CD4-positive, alpha-beta T cell treated with Interleukin-21 for 1 hour (primary cell): ENCODE measurements at regions not wholly inside any gene's neighbourhood (a gene's known extent, or its start where the extent isn't known, plus 50 kb on each side); places are given as distances from the start of the nearest gene placed in this dataset.

Experiments used
- DNase-seq: peaks from one replicate; pipeline ENCODE4 v3.0.0-alpha.2; 2020

GRCh38 chr11:26201411-26201810 is 130.5 kb upstream of the ANO3 start:
- DNase-seq, result no peak

DNA sequence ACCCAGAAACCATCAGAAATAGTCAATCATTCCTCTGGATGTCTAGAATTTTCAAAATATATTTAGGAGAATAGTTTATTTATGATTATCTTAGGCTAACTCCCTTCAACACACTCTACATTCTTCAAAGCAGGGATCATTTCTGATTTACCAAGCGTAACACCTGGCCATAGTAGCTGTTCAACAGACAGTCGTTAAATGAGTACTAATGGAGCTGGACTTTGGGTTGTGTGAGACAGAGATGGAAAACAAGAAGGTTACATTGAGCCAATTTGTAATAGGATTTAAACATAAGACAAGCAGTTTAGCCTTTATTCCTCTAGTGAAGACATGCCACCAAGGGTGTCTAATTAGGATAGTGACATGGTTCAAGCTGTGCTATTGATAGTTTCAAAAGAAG is 129.2 kb upstream of the ANO3 start:
- DNase-seq, result no peak

DNA sequence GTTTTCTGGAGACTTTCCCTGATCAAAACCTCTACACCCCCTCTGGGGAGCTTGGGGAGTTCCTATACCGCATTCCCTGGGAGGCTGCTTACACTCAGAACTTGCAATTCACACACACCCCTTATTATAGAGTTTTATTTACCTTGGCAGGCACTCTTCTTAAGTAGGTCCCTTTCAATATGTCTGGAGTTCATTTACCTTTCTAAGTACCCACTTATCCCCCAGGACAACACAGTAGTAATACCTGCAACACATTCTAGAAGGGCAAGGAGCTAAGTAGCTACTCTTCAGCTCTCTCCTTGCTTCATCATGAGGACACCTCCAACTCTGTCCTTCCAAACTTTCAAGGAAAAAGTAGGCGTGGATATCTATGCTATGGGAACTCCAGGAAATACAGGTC is 127.8 kb upstream of the ANO3 start:
- DNase-seq, result no peak

- DNase-seq, result no peak
Measured at GRCh38 chr11:26204839-26205238, 127.1 kb upstream of the ANO3 start.

- DNase-seq, result no peak
Measured at GRCh38 chr11:26219183-26220117, 112.5 kb upstream of the ANO3 start.

DNA sequence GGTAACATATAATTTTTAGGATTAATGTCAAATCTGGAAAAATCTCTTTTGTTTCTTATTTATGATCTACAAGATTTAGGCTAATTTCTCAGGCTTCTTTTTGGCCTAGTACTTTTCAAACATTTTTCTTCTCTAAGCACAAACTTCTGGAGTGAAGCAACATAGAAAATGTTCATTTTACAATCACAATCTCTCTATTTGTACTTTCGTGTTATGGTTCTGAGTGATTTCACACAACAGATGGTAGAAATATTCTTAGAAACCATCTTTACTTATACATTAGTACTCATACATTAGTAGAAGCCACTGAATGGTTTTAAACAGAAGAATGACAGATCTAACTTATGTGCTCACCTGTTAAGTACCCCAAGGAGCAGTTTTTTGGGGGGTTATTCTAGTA is 106.3 kb upstream of the ANO3 start:
- DNase-seq, result no peak

DNA sequence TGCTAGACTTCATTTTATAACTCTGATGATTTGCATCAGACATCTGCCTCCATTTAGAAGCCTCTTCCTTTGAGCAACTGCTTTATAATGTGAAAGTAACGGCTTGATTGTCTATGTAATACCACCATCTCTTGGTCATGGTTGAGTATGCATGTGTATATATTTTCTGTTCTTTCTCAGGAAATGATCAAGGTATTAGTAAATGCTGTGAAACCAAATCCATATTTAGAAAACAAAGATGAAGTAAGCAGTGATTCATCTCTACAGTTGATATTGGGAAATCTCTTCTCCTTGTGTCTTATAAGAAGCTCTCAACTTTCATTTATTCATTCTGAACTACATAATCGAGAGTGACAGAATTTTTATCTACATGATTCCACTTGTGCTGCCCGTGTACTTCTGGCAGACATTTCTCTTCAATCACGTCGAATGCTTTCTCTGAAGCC is 104.6 kb upstream of the ANO3 start:
- no peak for DNase-seq

GRCh38 chr11:26227883-26228502 is 103.9 kb upstream of the ANO3 start:
- no peak for DNase-seq

- DNase-seq, result no peak
Measured at GRCh38 chr11:26228778-26229177, 103.2 kb upstream of the ANO3 start.

GRCh38 chr11:26229257-26229656 is 102.7 kb upstream of the ANO3 start:
- DNase-seq, result no peak

GRCh38 chr11:26229981-26230380 is 101.9 kb upstream of the ANO3 start:
- no peak for DNase-seq

GRCh38 chr11:26231252-26231661 is 100.7 kb upstream of the ANO3 start:
- no peak for DNase-seq

DNA sequence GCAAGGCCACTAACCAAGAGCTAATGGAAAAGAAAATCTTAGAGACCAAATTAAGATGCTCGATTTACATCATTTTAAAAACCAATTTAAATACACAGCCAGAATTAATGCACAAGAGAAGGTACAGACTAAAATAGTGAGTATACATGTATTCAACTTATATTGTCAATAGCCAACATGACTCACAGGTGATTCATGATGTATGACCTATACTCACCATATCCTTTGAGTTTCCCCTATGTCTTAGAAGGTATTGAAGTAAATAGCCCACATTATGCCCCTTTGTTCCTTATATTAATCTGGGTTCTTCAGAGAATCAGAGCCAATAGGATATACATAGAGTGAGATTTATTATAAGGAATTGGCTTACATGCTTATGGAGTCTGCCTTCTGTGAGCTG is 97.5 kb upstream of the ANO3 start:
- DNase-seq, result no peak

GRCh38 chr11:26243426-26243825 is 88.5 kb upstream of the ANO3 start:
- no peak for DNase-seq

DNA sequence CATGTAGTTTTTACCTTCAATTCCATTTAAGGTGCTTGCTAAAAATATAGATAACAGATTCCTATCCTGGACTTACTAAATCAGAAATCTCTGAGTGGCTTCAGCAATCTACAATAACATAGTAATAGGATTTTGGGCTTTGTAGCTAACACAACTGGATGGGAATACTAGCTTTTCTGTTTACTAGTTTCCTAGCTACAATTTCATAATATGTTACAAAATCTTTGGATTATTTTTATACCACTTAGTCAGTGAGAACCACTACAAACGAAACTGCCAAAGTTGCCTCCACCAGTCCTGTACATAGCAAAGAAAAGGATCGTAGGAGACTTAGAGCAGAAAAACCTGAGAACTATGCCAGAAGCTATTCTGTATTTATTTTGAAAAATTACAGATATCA is 87.7 kb upstream of the ANO3 start:
- no peak for DNase-seq

GRCh38 chr11:26245046-26245445 is 86.9 kb upstream of the ANO3 start:
- no peak for DNase-seq

GRCh38 chr11:26247340-26247739 is 84.6 kb upstream of the ANO3 start:
- DNase-seq, result no peak

DNA sequence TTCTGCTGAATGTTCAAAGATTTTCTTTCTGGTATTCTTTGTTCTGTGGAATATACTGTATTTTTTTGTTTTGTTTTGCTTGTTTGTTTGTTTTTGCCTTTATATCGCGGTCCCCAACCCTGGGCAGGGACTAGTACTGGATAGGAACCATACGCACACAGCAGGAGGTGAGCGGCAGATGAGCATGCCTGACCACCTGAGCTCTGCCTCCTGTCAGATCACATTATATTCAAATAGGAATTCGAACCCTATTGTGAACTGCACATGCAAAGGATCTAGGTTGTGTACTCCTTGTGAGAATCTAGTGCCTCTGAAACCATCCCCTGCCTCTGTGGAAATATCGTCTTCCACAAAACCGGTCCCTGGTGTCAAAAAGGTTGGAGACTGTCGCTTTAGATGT is 83.3 kb upstream of the ANO3 start:
- DNase-seq, result no peak

- no peak for DNase-seq
Measured at GRCh38 chr11:26254378-26254777, 77.6 kb upstream of the ANO3 start.

DNA sequence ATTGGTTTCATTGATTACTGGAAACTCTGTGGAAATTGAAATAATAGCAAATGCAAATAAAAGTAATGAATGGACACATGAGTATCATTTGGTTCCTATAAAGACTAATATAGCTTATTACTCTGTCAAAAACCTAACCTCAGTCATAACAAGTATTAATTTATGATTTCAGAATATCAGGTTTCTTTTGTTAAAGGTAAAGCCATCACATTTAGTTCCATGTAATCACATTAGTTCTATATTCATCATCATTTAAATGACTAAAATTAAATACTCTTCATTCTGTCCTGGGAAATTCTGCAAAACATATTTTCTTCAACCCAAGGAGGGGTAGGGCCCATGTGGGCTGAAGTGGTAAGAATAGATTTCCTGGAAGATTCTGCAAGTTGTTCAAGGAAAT is 68.2 kb upstream of the ANO3 start:
- DNase-seq, result no peak

DNA sequence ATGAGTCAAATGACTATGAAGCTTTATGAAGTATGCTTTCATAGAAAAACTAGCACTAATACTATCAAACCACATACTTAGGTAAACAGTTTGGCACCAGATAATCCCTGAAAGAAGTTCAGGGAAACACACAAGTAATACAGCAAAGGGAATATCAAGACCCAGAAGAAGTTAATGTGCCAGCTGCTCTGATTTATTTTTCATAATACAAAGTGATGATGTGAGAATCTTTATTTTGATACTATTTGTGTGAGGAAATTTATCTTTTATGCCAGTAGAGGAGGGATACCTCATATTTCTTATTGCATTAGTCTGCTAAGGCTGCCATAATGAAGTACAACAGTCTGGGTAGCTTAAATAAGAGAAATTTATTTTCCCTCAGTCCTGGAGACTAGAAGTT is 67.7 kb upstream of the ANO3 start:
- no peak for DNase-seq

DNA sequence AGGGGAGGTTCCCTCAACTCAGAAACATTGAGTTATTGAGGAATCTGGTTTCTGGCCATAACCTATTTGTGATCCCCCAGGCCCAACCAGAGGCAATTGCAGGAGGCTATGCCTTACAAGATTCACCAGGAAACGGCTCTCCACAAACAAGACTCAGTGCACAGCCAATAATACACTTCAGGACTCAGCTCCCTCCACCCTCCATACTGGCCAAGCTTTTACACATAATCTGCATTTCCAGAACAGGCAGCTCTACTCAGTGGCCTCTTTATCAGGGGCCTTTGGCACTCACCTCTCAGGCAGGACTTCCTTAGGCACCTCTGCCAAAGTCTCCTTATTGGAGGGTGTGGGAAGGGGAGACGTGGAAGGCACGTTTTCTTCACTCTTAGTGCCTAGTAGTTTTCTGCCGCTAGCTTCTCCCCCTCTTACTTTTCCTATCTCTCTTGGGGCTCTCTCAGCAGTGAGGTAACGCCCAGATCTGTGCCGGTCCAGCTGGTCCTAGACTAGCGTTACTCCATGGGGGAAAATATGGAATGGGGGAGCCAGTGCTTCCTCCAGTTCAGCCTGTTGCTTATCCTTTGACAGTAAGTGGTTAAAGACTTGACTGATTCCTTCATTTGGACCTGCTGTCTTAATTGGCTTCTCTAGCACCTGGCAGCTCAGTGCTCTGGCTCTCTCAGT is 62.8 kb upstream of the ANO3 start:
- no peak for DNase-seq

DNA sequence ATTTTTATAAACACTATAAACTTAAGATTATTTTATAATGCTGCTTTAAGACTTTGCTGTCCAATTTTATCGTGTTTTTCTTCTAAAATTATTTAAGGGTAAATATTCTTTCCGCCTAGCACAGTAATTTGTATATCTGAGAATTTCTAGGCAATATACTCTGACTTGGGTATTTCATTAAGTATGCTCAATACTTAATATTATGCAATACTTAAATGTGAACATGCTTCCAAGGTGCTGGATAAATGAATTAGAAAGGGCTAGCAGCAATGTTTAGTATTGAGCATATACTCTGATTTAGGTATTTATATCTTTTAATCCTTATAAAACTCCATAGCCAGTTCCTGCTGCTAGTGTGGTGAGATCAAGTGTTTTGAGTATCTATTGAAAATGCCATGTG is 60.3 kb upstream of the ANO3 start:
- DNase-seq, result no peak
